GM19468 (cell line): ENCODE measurements at regions not wholly inside any gene's neighbourhood (a gene's known extent, or its start where the extent isn't known, plus 50 kb on each side); places are given as distances from the start of the nearest gene placed in this dataset.

Experiments
- ATAC-seq: cut with Tn5 transposase; IDR thresholded peaks from one replicate; pipeline ENCODE4 v1.9.1; 2021; ENCODE audit warnings: mild to moderate bottlenecking, moderate library complexity, moderate number of reproducible peaks; ENCODE audit not compliant: unreplicated experiment; ENCODE audit errors: extremely low read depth

- no peak for ATAC-seq
Measured at GRCh38 chr4:175871774-175872405, 59.8 kb upstream of the GPM6A start.

- no peak for ATAC-seq
Measured at GRCh38 chr4:175873707-175874106, 61.6 kb upstream of the GPM6A start.

- no peak for ATAC-seq
Measured at GRCh38 chr4:175874306-175874705, 62.2 kb upstream of the GPM6A start.

GRCh38 chr4:175875993-175876771 lies 64.1 kb upstream of the GPM6A start:
- ATAC-seq: no peak

- ATAC-seq: no peak
Measured at GRCh38 chr4:175882891-175883290, 70.8 kb upstream of the GPM6A start.

GRCh38 chr4:175884048-175884447 lies 72.0 kb upstream of the GPM6A start:
- ATAC-seq: no peak

- ATAC-seq: no peak
Measured at GRCh38 chr4:175891231-175891630, 79.2 kb upstream of the GPM6A start.

GRCh38 chr4:175891851-175892250 lies 79.8 kb upstream of the GPM6A start:
- ATAC-seq: no peak

GRCh38 chr4:175905925-175906324 lies 93.9 kb upstream of the GPM6A start:
- no peak for ATAC-seq

- ATAC-seq: no peak
Measured at GRCh38 chr4:175906384-175906783, 94.3 kb upstream of the GPM6A start.

GRCh38 chr4:175910700-175911099 lies 98.6 kb upstream of the GPM6A start:
- no peak for ATAC-seq

GRCh38 chr4:175916626-175917351 lies 104.7 kb upstream of the GPM6A start:
- no peak for ATAC-seq

GRCh38 chr4:175927121-175927520 lies 115.1 kb upstream of the GPM6A start:
- no peak for ATAC-seq

- ATAC-seq: no peak
Measured at GRCh38 chr4:175929441-175929840, 117.4 kb upstream of the GPM6A start.

GRCh38 chr4:175929932-175930331 lies 117.9 kb upstream of the GPM6A start:
- ATAC-seq: no peak

- no peak for ATAC-seq
Measured at GRCh38 chr4:175930471-175930870, 118.4 kb upstream of the GPM6A start.

- ATAC-seq: no peak
Measured at GRCh38 chr4:175932116-175932515, 120.1 kb upstream of the GPM6A start.

GRCh38 chr4:175934506-175934905 lies 122.4 kb upstream of the GPM6A start:
- no peak for ATAC-seq

GRCh38 chr4:175935016-175935661 lies 123.1 kb upstream of the GPM6A start:
- ATAC-seq: no peak

- ATAC-seq: no peak
Measured at GRCh38 chr4:175944126-175944910, 121.3 kb upstream of the WDR17 start.
